KMS-11 (cell line): ENCODE measurements at regions not wholly inside any gene's neighbourhood (a gene's known extent, or its start where the extent isn't known, plus 50 kb on each side); places are given as distances from the start of the nearest gene placed in this dataset.

Experiments
- H2AFZ ChIP-seq: fragments of 200-600 bp; sonication (generic); 2 replicates; pipeline ENCODE4 v1.6.1; 2016; ENCODE audit warnings: antibody characterized with exemption, mixed run types, low read depth
- H3K27ac ChIP-seq: fragments of 200-600 bp; sonication (generic); 2 replicates; pipeline ENCODE4 v1.6.1; 2016; ENCODE audit warnings: mild to moderate bottlenecking, mixed run types
- H3K27me3 ChIP-seq: fragments of 200-600 bp; sonication (generic); 2 replicates; pipeline ENCODE4 v1.6.1; 2017; ENCODE audit warnings: mild to moderate bottlenecking, low read depth, mixed run types, moderate library complexity; ENCODE audit not compliant: insufficient read depth
- H3K36me3 ChIP-seq: fragments of 200-600 bp; sonication (generic); 2 replicates; pipeline ENCODE4 v1.6.1; 2017; ENCODE audit warnings: mild to moderate bottlenecking, mixed run types; ENCODE audit not compliant: insufficient read depth
- H3K4me1 ChIP-seq: fragments of 200-600 bp; sonication (generic); 2 replicates; pipeline ENCODE4 v1.6.1; 2016; ENCODE audit warnings: mild to moderate bottlenecking, low read depth, mixed run types; ENCODE audit not compliant: poor library complexity, severe bottlenecking
- H3K4me2 ChIP-seq: fragments of 200-600 bp; sonication (generic); 2 replicates; pipeline ENCODE4 v1.7.0; 2016; ENCODE audit warnings: mild to moderate bottlenecking, mixed run types
- H3K4me3 ChIP-seq: fragments of 200-600 bp; sonication (generic); IDR thresholded peaks from 2 replicates; pipeline ENCODE4 v1.6.1; 2017; ENCODE audit warnings: low read depth, low read length, mixed read lengths; ENCODE audit not compliant: insufficient read depth
- H3K79me2 ChIP-seq: fragments of 200-600 bp; sonication (generic); 2 replicates; pipeline ENCODE4 v1.6.1; 2016; ENCODE audit warnings: low read depth, mixed run types; ENCODE audit not compliant: insufficient read depth
- H3K9ac ChIP-seq: fragments of 200-600 bp; sonication (generic); 2 replicates; pipeline ENCODE4 v1.6.1; 2016; ENCODE audit warnings: mild to moderate bottlenecking, mixed run types
- H4K20me1 ChIP-seq: fragments of 200-600 bp; sonication (generic); 2 replicates; pipeline ENCODE4 v1.6.1; 2016; ENCODE audit warnings: mild to moderate bottlenecking, mixed run types; ENCODE audit not compliant: insufficient read depth
- CTCF ChIP-seq: fragments of 200-600 bp; sonication (generic); conservative IDR thresholded peaks from 2 replicates; pipeline ENCODE4 v1.6.1; 2017; ENCODE audit warnings: low read depth, mild to moderate bottlenecking, antibody characterized with exemption, low read length, moderate library complexity, mixed read lengths

GRCh38 chr6:19949155-19949554, 112.0 kb downstream of the ID4 start:
- Histone ChIP-seq H3K4me3 (no peak overlapping the region), H3K36me3 (no peaks in the 10 kb centered on the region), H2AFZ (no peak overlapping the region), H3K9ac (no peak overlapping the region), H3K79me2 (no peaks in the 10 kb centered on the region), H3K4me2 (no peak overlapping the region), H3K27me3 (no peaks in the 10 kb centered on the region), H3K4me1 (no peaks in the 10 kb centered on the region), H4K20me1 (no peaks in the 10 kb centered on the region), H3K27ac (no peak overlapping the region)
- no peak for TF ChIP-seq CTCF

GRCh38 chr6:19964115-19964514, 126.9 kb downstream of the ID4 start:
- Histone ChIP-seq H3K27ac (no peak overlapping the region), H3K36me3 (no peaks in the 10 kb centered on the region), H3K27me3 (no peaks in the 10 kb centered on the region), H4K20me1 (no peaks in the 10 kb centered on the region), H2AFZ (no peak overlapping the region), H3K4me2 (no peak overlapping the region), H3K4me1 (no peaks in the 10 kb centered on the region), H3K79me2 (no peaks in the 10 kb centered on the region), H3K9ac (no peak overlapping the region), H3K4me3 (no peak overlapping the region)
- TF ChIP-seq CTCF = no peak

- Histone ChIP-seq H3K9ac (no peak overlapping the region), H2AFZ (no peak overlapping the region), H3K27ac (no peak overlapping the region), H3K4me2 (no peak overlapping the region), H3K4me1 (no peaks in the 10 kb centered on the region), H4K20me1 (no peaks in the 10 kb centered on the region), H3K27me3 (no peaks in the 10 kb centered on the region), H3K36me3 (no peaks in the 10 kb centered on the region), H3K79me2 (no peaks in the 10 kb centered on the region), H3K4me3 (no peak overlapping the region)
- TF ChIP-seq CTCF = no peak
These were observed 131.0 kb downstream of the ID4 start for GRCh38 chr6:19968201-19968600.

- Histone ChIP-seq H3K4me2 (no peak overlapping the region), H3K79me2 (no peaks in the 10 kb centered on the region), H3K4me1 (no peaks in the 10 kb centered on the region), H4K20me1 (no peaks in the 10 kb centered on the region), H3K4me3 (no peak overlapping the region), H3K9ac (no peak overlapping the region), H3K36me3 (no peaks in the 10 kb centered on the region), H3K27ac (no peak overlapping the region), H3K27me3 (no peaks in the 10 kb centered on the region), H2AFZ (no peak overlapping the region)
- TF ChIP-seq CTCF = no peak
These were observed 135.1 kb downstream of the ID4 start for GRCh38 chr6:19972221-19972620.
